ENCODE measurements at regions not wholly inside any gene's neighbourhood (a gene's known extent, or its start where the extent isn't known, plus 50 kb on each side); places are given as distances from the start of the nearest gene placed in this dataset.

GRCh38 chr15:87394676-87395075 lies 861.9 kb downstream of the NTRK3 start:
- TF ChIP-seq CTCF (IDR thresholded peaks at IDR 0.05; ENCODE audit: control insufficient read depth, extremely low read depth, insufficient read depth) = no peak
- DNase-seq (ENCODE audit: low read depth) = no peak
- H3K4me3 ChIP-seq (ENCODE audit: low read depth, low read length) = no peak overlapping the region

GRCh38 chr15:87387766-87388165 lies 868.8 kb downstream of the NTRK3 start:
- no peak for TF ChIP-seq CTCF (IDR thresholded peaks at IDR 0.05; ENCODE audit: control insufficient read depth, extremely low read depth, insufficient read depth)

GRCh38 chr15:87374339-87374738 lies 882.2 kb downstream of the NTRK3 start:
- H3K4me3 ChIP-seq (ENCODE audit: low read depth, low read length) = no peak overlapping the region
- DNase-seq (ENCODE audit: low read depth) = no peak
- TF ChIP-seq CTCF (IDR thresholded peaks at IDR 0.05; ENCODE audit: control insufficient read depth, extremely low read depth, insufficient read depth) = no peak

More at GRCh38 chr15:87387766-87388165, 868.8 kb downstream of the NTRK3 start:
- DNase-seq (ENCODE audit: low read depth) = no peak
- H3K4me3 ChIP-seq (ENCODE audit: low read depth, low read length) = no peak overlapping the region

GRCh38 chr15:87369269-87369668 lies 887.3 kb downstream of the NTRK3 start:
- no peak for TF ChIP-seq CTCF (IDR thresholded peaks at IDR 0.05; ENCODE audit: control insufficient read depth, extremely low read depth, insufficient read depth)
- no peak for DNase-seq (ENCODE audit: low read depth)
- H3K4me3 ChIP-seq (ENCODE audit: low read depth, low read length) = no peak overlapping the region

- no peak for TF ChIP-seq CTCF (IDR thresholded peaks at IDR 0.05; ENCODE audit: control insufficient read depth, extremely low read depth, insufficient read depth)
- H3K4me3 ChIP-seq (ENCODE audit: low read depth, low read length) = no peak overlapping the region
- no peak for DNase-seq (ENCODE audit: low read depth)
Observed at GRCh38 chr15:87368511-87368910, 888.0 kb downstream of the NTRK3 start.

GRCh38 chr15:87365186-87365585 lies 891.4 kb downstream of the NTRK3 start:
- no peak for TF ChIP-seq CTCF (IDR thresholded peaks at IDR 0.05; ENCODE audit: control insufficient read depth, extremely low read depth, insufficient read depth)
- DNase-seq (ENCODE audit: low read depth) = no peak
- H3K4me3 ChIP-seq (ENCODE audit: low read depth, low read length) = no peak overlapping the region

- H3K4me3 ChIP-seq (ENCODE audit: low read depth, low read length) = no peak overlapping the region
- DNase-seq (ENCODE audit: low read depth) = no peak
- TF ChIP-seq CTCF (IDR thresholded peaks at IDR 0.05; ENCODE audit: control insufficient read depth, extremely low read depth, insufficient read depth) = no peak
Observed at GRCh38 chr15:87362531-87362930, 894.0 kb downstream of the NTRK3 start.
